Endothelial cell of umbilical vein (primary cell): ENCODE measurements at regions not wholly inside any gene's neighbourhood (a gene's known extent, or its start where the extent isn't known, plus 50 kb on each side); places are given as distances from the start of the nearest gene placed in this dataset.

ENCODE experiments used
- CTCF ChIP-seq, 2 donors: IDR thresholded peaks; 1 replicate in 1 of 2; 2 replicates in 1 of 2; pipeline ENCODE4 v1.5.1; 2011; ENCODE audit warnings: low read length in 2 of 2, mild to moderate bottlenecking in 2 of 2, moderate library complexity in 2 of 2, control low read depth in 1 of 2, inconsistent platforms in 1 of 2, low read depth in 1 of 2; ENCODE audit not compliant: insufficient read depth in 1 of 2; ENCODE audit errors: extremely low read depth in 1 of 2
- MYC ChIP-seq: IDR thresholded peaks from one replicate; pipeline ENCODE4 v1.6.1; 2011; ENCODE audit warnings: mild to moderate bottlenecking, low read depth, low read length
- POLR2A ChIP-seq: IDR thresholded peaks from 2 replicates; pipeline ENCODE4 v1.6.1; 2012; ENCODE audit warnings: low read depth, mild to moderate bottlenecking, control low read depth, low read length
- POLR2AphosphoS5 ChIP-seq: IDR thresholded peaks from 2 replicates; pipeline ENCODE4 v1.6.1; 2012; ENCODE audit warnings: low read depth, mild to moderate bottlenecking, control low read depth, low read length, moderate library complexity; ENCODE audit not compliant: insufficient read depth
- TF ChIP-seq, protein P1 (sequence below): IDR thresholded peaks from 2 replicates; pipeline ENCODE4 v1.6.1; 2011; ENCODE audit not compliant: insufficient read depth, insufficient read length

DNA sequence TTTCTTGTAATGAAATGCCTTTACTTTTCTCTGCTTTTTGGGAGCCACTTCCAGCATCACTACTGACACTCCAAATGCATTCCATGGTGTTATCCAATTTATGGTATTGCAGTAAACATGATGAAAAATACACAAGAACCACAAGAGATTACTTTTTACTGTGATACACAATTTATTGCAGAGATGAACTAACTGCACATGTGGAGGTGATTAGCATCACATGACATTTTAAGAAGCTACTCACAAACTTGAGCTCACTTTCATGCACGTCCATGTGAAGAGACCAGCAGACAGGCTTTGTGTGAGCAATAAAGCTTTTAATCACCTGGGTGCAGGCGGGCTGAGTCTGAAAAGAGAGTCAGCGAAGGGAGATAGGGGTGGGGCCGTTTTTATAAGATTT is 780.5 kb upstream of the GOT2 start:
- TF ChIP-seq CTCF (IDR thresholded peaks at IDR 0.05; ENCODE audit: extremely low read depth in 1 of 2, insufficient read depth in 1 of 2, low read depth in 1 of 2, low read length in 2 of 2) (no peak), POLR2A (no peak), MYC (no peak), POLR2AphosphoS5 (no peak)
- TF ChIP-seq, protein P1, sequence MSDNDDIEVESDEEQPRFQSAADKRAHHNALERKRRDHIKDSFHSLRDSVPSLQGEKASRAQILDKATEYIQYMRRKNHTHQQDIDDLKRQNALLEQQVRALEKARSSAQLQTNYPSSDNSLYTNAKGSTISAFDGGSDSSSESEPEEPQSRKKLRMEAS, result no peak
